IMR-90 (cell line): ENCODE measurements at regions not wholly inside any gene's neighbourhood (a gene's known extent, or its start where the extent isn't known, plus 50 kb on each side); places are given as distances from the start of the nearest gene placed in this dataset.

Experiments used
- ATAC-seq: fragments of 200-7000 bp; cut with Tn5 transposase; 2 replicates; pipeline ENCODE4 v1.9.1; 2020; ENCODE audit warnings: low read depth, mild to moderate bottlenecking, moderate library complexity
- BruUV-seq: library from RNA; stranded (reverse); fragments of 400-500 nt; replicated peaks from 2 replicates; lab custom pipeline; 2021; lab: Mats Ljungman, UMichigan
- CTCF ChIA-PET: fragments of 300-600 bp; formaldehyde crosslinking; extraction: SDS; loops from one replicate; lab custom pipeline; 2021; ENCODE audit warnings: antibody characterized with exemption; lab: Yijun Ruan, JAX
- POLR2A ChIA-PET: fragments of 300-600 bp; sonication (Branson Sonifier 250); formaldehyde crosslinking; loops from one replicate; lab custom pipeline; 2022; ENCODE audit warnings: antibody characterized with exemption; ENCODE audit not compliant: unreplicated experiment; lab: Charles Lee
- DNase-seq: peaks from one replicate; pipeline ENCODE4 v3.0.0; 2013
- H2AFZ ChIP-seq: replicated peaks from 2 replicates; pipeline ENCODE3; 2013; ENCODE audit warnings: low read length, mild to moderate bottlenecking; ENCODE audit not compliant: poor library complexity
- H2AK5ac ChIP-seq: 2 replicates; pipeline ENCODE4 v1.6.1; 2013; ENCODE audit warnings: low read depth, low read length, inconsistent platforms
- H2AK9ac ChIP-seq: replicated peaks from 2 replicates; pipeline ENCODE3; 2013; ENCODE audit warnings: mild to moderate bottlenecking, low read depth, low read length, moderate library complexity; ENCODE audit not compliant: poor library complexity
- H2BK120ac ChIP-seq: 2 replicates; pipeline ENCODE4 v1.6.1; 2013; ENCODE audit warnings: low read depth, low read length, inconsistent platforms
- H2BK15ac ChIP-seq: 3 replicates; pipeline ENCODE4 v1.6.1; 2013; ENCODE audit warnings: low read depth, low read length, inconsistent platforms
- H2BK20ac ChIP-seq: 2 replicates; pipeline ENCODE4 v1.6.1; 2013; ENCODE audit warnings: low read depth, mild to moderate bottlenecking, inconsistent platforms, low read length, moderate library complexity
- H2BK5ac ChIP-seq: 2 replicates; pipeline ENCODE4 v1.6.1; 2013; ENCODE audit warnings: mild to moderate bottlenecking, low read depth, low read length, inconsistent platforms; ENCODE audit not compliant: poor library complexity, severe bottlenecking
- H3K14ac ChIP-seq: replicated peaks from 2 replicates; pipeline ENCODE4 v1.6.1; 2013; ENCODE audit warnings: low read depth, low read length, inconsistent platforms
- H3K18ac ChIP-seq: 2 replicates; pipeline ENCODE4 v1.6.1; 2013; ENCODE audit warnings: low read depth, low read length, control low read depth
- H3K23ac ChIP-seq: 2 replicates; pipeline ENCODE4 v1.6.1; 2013; ENCODE audit warnings: low read depth, low read length, inconsistent platforms
- H3K27ac ChIP-seq: 2 replicates; pipeline ENCODE4 v1.5.1; 2013; ENCODE audit warnings: mild to moderate bottlenecking, control low read depth, low read length; ENCODE audit not compliant: insufficient read depth
- H3K27me3 ChIP-seq: 2 replicates; pipeline ENCODE4 v1.6.1; 2013; ENCODE audit warnings: low read length; ENCODE audit not compliant: control insufficient read depth, insufficient read depth
- H3K36me3 ChIP-seq: 2 replicates; pipeline ENCODE4 v1.6.1; 2013; ENCODE audit warnings: low read length, mixed read lengths; ENCODE audit not compliant: control insufficient read depth, insufficient read depth
- H3K4ac ChIP-seq: 2 replicates; pipeline ENCODE4 v1.6.1; 2013; ENCODE audit warnings: low read depth, low read length, inconsistent platforms
- H3K4me1 ChIP-seq: 2 replicates; pipeline ENCODE4 v1.6.1; 2013; ENCODE audit warnings: low read length, mixed read lengths; ENCODE audit not compliant: control insufficient read depth, insufficient read depth
- H3K4me2 ChIP-seq: 2 replicates; pipeline ENCODE4 v1.6.1; 2013; ENCODE audit warnings: low read depth, mild to moderate bottlenecking, control low read depth, low read length, moderate library complexity
- H3K4me3 ChIP-seq: 2 replicates; pipeline ENCODE4 v1.5.1; 2013; ENCODE audit warnings: low read depth, mild to moderate bottlenecking, control low read depth, low read length, moderate library complexity; ENCODE audit not compliant: insufficient read depth
- H3K56ac ChIP-seq: 2 replicates; pipeline ENCODE4 v1.6.1; 2013; ENCODE audit warnings: low read length, inconsistent platforms; ENCODE audit not compliant: insufficient read depth; ENCODE audit errors: extremely low read depth
- H3K79me1 ChIP-seq, 2 experiments: 2 replicates each; pipeline ENCODE4 v1.6.1; 2013; ENCODE audit warnings: low read length in 2 of 2, inconsistent platforms in 1 of 2, low read depth in 1 of 2
- H3K9ac ChIP-seq: 2 replicates; pipeline ENCODE4 v1.6.1; 2013; ENCODE audit warnings: low read depth, low read length, control low read depth
- H3K9me1 ChIP-seq: 2 replicates; pipeline ENCODE4 v1.6.1; 2013; ENCODE audit warnings: low read length, inconsistent platforms; ENCODE audit not compliant: insufficient read depth
- H3K9me3 ChIP-seq: 2 replicates; pipeline ENCODE4 v1.6.1; 2013; ENCODE audit warnings: low read length; ENCODE audit not compliant: control insufficient read depth, insufficient read depth
- H4K20me1 ChIP-seq: 2 replicates; pipeline ENCODE4 v1.6.1; 2013; ENCODE audit warnings: low read length, inconsistent platforms; ENCODE audit not compliant: insufficient read depth
- H4K5ac ChIP-seq: 2 replicates; pipeline ENCODE4 v1.6.1; 2013; ENCODE audit warnings: mild to moderate bottlenecking, low read depth, low read length, control low read depth
- H4K8ac ChIP-seq, 2 experiments: 2 replicates each; pipeline ENCODE4 v1.6.1; 2013; ENCODE audit warnings: low read depth in 2 of 2, low read length in 2 of 2, control low read depth in 1 of 2, inconsistent platforms in 1 of 2
- H4K91ac ChIP-seq: 2 replicates; pipeline ENCODE4 v1.6.1; 2013; ENCODE audit warnings: low read depth, low read length, inconsistent platforms; ENCODE audit not compliant: insufficient read depth
- BHLHE40 ChIP-seq: fragments of 150-350 bp; IDR thresholded peaks from 2 replicates; pipeline ENCODE4 v1.6.1; 2016; ENCODE audit warnings: mild to moderate bottlenecking, low read depth, low read length
- CHD1 ChIP-seq: IDR thresholded peaks from 2 replicates; pipeline ENCODE4 v1.6.1; 2012; ENCODE audit warnings: low read depth, low read length, improper control_type of control experiment
- FOS ChIP-seq: fragments of 150-350 bp; IDR thresholded peaks from 2 replicates; pipeline ENCODE4 v1.6.1; 2016; ENCODE audit warnings: low read depth, low read length
- MAZ ChIP-seq: IDR thresholded peaks from 2 replicates; pipeline ENCODE4 v1.6.1; 2012; ENCODE audit warnings: low read depth, mild to moderate bottlenecking, low read length, improper control_type of control experiment, moderate library complexity, borderline replicate concordance
- MXI1 ChIP-seq: IDR thresholded peaks from 2 replicates; pipeline ENCODE4 v1.6.1; 2012; ENCODE audit warnings: low read depth, mild to moderate bottlenecking, low read length, moderate library complexity, borderline replicate concordance
- NFE2L2 ChIP-seq: fragments of 150-350 bp; IDR thresholded peaks from 2 replicates; pipeline ENCODE4 v1.6.1; 2016; ENCODE audit warnings: low read depth, mild to moderate bottlenecking, low read length
- POLR2A ChIP-seq: IDR thresholded peaks from 2 replicates; pipeline ENCODE4 v1.6.1; 2012; ENCODE audit warnings: mild to moderate bottlenecking, low read depth, low read length
- RCOR1 ChIP-seq: IDR thresholded peaks from 2 replicates; pipeline ENCODE4 v1.6.1; 2012; ENCODE audit warnings: mild to moderate bottlenecking, low read length, improper control_type of control experiment; ENCODE audit not compliant: insufficient replicate concordance
- RFX5 ChIP-seq: IDR thresholded peaks from 2 replicates; pipeline ENCODE4 v1.8.0; 2012; ENCODE audit warnings: low read depth, mild to moderate bottlenecking, low read length, moderate library complexity
- USF2 ChIP-seq: fragments of 150-350 bp; IDR thresholded peaks from 2 replicates; pipeline ENCODE4 v1.6.1; 2017; ENCODE audit warnings: mild to moderate bottlenecking, antibody characterized with exemption, low read length, low read depth
- WGBS, 2 experiments: methylation state at CpG; one replicate each; pipeline versions ENCODE4 v1.1.5 to v1.1.7; 2013; ENCODE audit warnings: missing lambda C conversion rate in 2 of 2; ENCODE audit not compliant: insufficient read length in 1 of 2; ENCODE audit errors: extremely low coverage in 2 of 2; 5-methylcytosine and 5-hydroxymethylcytosine counted together
- dilution Hi-C: fragments of 300-500 bp; cut with HindIII; formaldehyde crosslinking; loops from one replicate; pipeline ENCODE4 v1.14.3; 2018; ENCODE audit warnings: low sequenced_read_pairs; ENCODE audit not compliant: unreplicated experiment
- in situ Hi-C: fragments of 300-500 bp; cut with MboI; formaldehyde crosslinking; loops from 3 replicates; pipeline ENCODE4 v1.14.3; 2019; ENCODE audit warnings: low sequenced_read_pairs, inconsistent platforms, mixed read lengths
- intact Hi-C: fragments of 100-400 bp; cut with micrococcal nuclease; formaldehyde crosslinking; loops from 2 replicates; pipeline ENCODE4 v1.10.0; 2022

- Histone ChIP-seq H4K20me1 (no peaks in the 10 kb centered on the region), H2BK5ac (no peak overlapping the region), H3K9me3 (peaks cover 5% of the 10 kb centered on the region), H2BK120ac (no peak overlapping the region), H4K91ac (no peak overlapping the region), H2AK9ac (no peak overlapping the region), H2BK15ac (no peak overlapping the region), H4K8ac (no peak overlapping the region), H3K9me1 (no peaks in the 10 kb centered on the region), H3K4ac (no peak overlapping the region), H3K18ac (no peak overlapping the region), H3K4me2 (no peak overlapping the region), H3K79me1 (no peaks in the 10 kb centered on the region), H2AFZ (no peak overlapping the region), H3K4me3 (no peak overlapping the region), H3K4me1 (no peaks in the 10 kb centered on the region), H4K5ac (no peak overlapping the region), H3K27ac (no peak overlapping the region), H3K27me3 (no peaks in the 10 kb centered on the region), H3K9ac (no peak overlapping the region), H3K36me3 (no peaks in the 10 kb centered on the region), H2BK20ac (no peak overlapping the region), H3K56ac (no peak overlapping the region), H3K23ac (no peak overlapping the region), H3K14ac (no peak overlapping the region), H2AK5ac (no peak overlapping the region)
- BruUV-seq = no TSS peak
- POLR2A ChIA-PET = no interaction called here
- CTCF ChIA-PET = no interaction called here
- TF ChIP-seq MAZ (no peak), USF2 (no peak), BHLHE40 (no peak), POLR2A (no peak), RFX5 (no peak), FOS (no peak), RCOR1 (no peak), MXI1 (no peak), NFE2L2 (no peak), CHD1 (no peak)
- no peak for ATAC-seq
- dilution Hi-C loops (no loop called here), intact Hi-C loops (no loop called here), in situ Hi-C loops (no loop called here)
- WGBS, 2 experiments = no CpG with 5 or more reads among the region's 4 CpGs
- DNase-seq = no peak
Measured at GRCh38 chr14:48560421-48560820, 885.0 kb upstream of the MDGA2 start.
